GM10248 (cell line): ENCODE measurements at regions not wholly inside any gene's neighbourhood (a gene's known extent, or its start where the extent isn't known, plus 50 kb on each side); places are given as distances from the start of the nearest gene placed in this dataset.

Experiments
- CTCF ChIA-PET: fragments of 300-600 bp; sonication (Branson Sonifier 250); formaldehyde crosslinking; extraction: SDS; loops from one replicate; lab custom pipeline; 2021; ENCODE audit warnings: antibody characterized with exemption; lab: Yijun Ruan, JAX
- POLR2A ChIA-PET: fragments of 350-650 bp; sonication (Branson Sonifier 250); formaldehyde crosslinking; extraction: SDS; loops from one replicate; lab custom pipeline; 2020; ENCODE audit warnings: antibody characterized with exemption; lab: Yijun Ruan, JAX
- DNase-seq: peaks from one replicate; pipeline ENCODE4 v3.0.0; 2012; ENCODE audit errors: extremely low spot score
- CTCF ChIP-seq: IDR thresholded peaks from 2 replicates; pipeline ENCODE4 v1.5.1; 2012; ENCODE audit warnings: mild to moderate bottlenecking, low read depth; ENCODE audit errors: extremely low read depth, missing control alignments, control extremely low read depth

- POLR2A ChIA-PET = no interaction called here
- TF ChIP-seq CTCF = no peak
- CTCF ChIA-PET = interaction anchor here (0.9 to 2.6 kb wide), 11 partner anchors 9 to 523 kb away, joined by 3 to 13 read pairs (median 3); no protein-coding TSS in a partner anchor
- DNase-seq = no peak
Observed at GRCh38 chr3:156614642-156615511, 59.5 kb upstream of the TIPARP start.

GRCh38 chr3:156612903-156613302, 58.0 kb upstream of the SSR3 start:
- no peak for DNase-seq
- TF ChIP-seq CTCF = no peak
- POLR2A ChIA-PET = no interaction called here
- CTCF ChIA-PET = interaction anchor here (2.1 kb wide), 1 partner anchor 11 kb away, joined by 13 read pairs; no protein-coding TSS in a partner anchor

GRCh38 chr3:156611870-156612494, 57.1 kb upstream of the SSR3 start:
- ChIA-PET POLR2A (no interaction called here), CTCF (no interaction called here)

GRCh38 chr3:156610154-156610553, 55.2 kb upstream of the SSR3 start:
- POLR2A ChIA-PET = no interaction called here
- CTCF ChIA-PET = interaction anchor here (0.7 to 1.2 kb wide), 2 partner anchors 10 to 63 kb away, joined by 3 to 5 read pairs; no protein-coding TSS in a partner anchor
- no peak for TF ChIP-seq CTCF
- no peak for DNase-seq

More at GRCh38 chr3:156611870-156612494, 57.1 kb upstream of the SSR3 start:
- TF ChIP-seq CTCF = no peak
- DNase-seq = no peak

- ChIA-PET POLR2A (no interaction called here), CTCF (interaction anchor here (0.7 to 1.2 kb wide), 3 partner anchors 11 to 64 kb away, joined by 3 to 5 read pairs (median 3); no protein-coding TSS in a partner anchor)
- DNase-seq = no peak
- TF ChIP-seq CTCF = no peak
Observed at GRCh38 chr3:156609546-156609945, 54.6 kb upstream of the SSR3 start.
